Karpas-422 (cell line): ENCODE measurements at regions not wholly inside any gene's neighbourhood (a gene's known extent, or its start where the extent isn't known, plus 50 kb on each side); places are given as distances from the start of the nearest gene placed in this dataset.
"Not testable (repeated sequence)": the region's sequence is repeated elsewhere in the genome, so short reads cannot be mapped to it uniquely, and the experiment has no call there.

ENCODE experiments used
- DNase-seq: peaks from one replicate; pipeline ENCODE4 v3.0.0-alpha.2; 2015
- H2AFZ ChIP-seq: fragments of 200-600 bp; sonication (generic); 2 replicates; pipeline ENCODE4 v1.6.1; 2014; ENCODE audit warnings: antibody characterized with exemption, low read length, mixed read lengths
- H3K27ac ChIP-seq: fragments of 200-600 bp; sonication (generic); 2 replicates; pipeline ENCODE4 v1.5.1; 2014; ENCODE audit warnings: mild to moderate bottlenecking, low read length, moderate library complexity
- H3K27me3 ChIP-seq: fragments of 200-600 bp; sonication (generic); 2 replicates; pipeline ENCODE4 v1.6.1; 2014; ENCODE audit warnings: low read length, mixed read lengths
- H3K36me3 ChIP-seq: fragments of 200-600 bp; sonication (generic); 2 replicates; pipeline ENCODE4 v1.6.1; 2014; ENCODE audit warnings: low read length, mixed read lengths; ENCODE audit not compliant: insufficient read depth
- H3K4me1 ChIP-seq: fragments of 200-600 bp; sonication (generic); 2 replicates; pipeline ENCODE4 v1.6.1; 2014; ENCODE audit warnings: mild to moderate bottlenecking, low read length, mixed read lengths
- H3K4me2 ChIP-seq: fragments of 200-600 bp; sonication (generic); 2 replicates; pipeline ENCODE4 v1.6.1; 2014; ENCODE audit warnings: low read length, low read depth, mild to moderate bottlenecking; ENCODE audit not compliant: poor library complexity, severe bottlenecking
- H3K4me3 ChIP-seq: fragments of 200-600 bp; sonication (generic); 2 replicates; pipeline ENCODE4 v1.5.1; 2014; ENCODE audit warnings: mild to moderate bottlenecking, antibody characterized with exemption, low read length, mixed read lengths
- H3K79me2 ChIP-seq: fragments of 200-600 bp; sonication (generic); 2 replicates; pipeline ENCODE4 v1.6.1; 2014; ENCODE audit warnings: mild to moderate bottlenecking, low read length, mixed read lengths
- H3K9ac ChIP-seq: fragments of 200-600 bp; sonication (generic); 2 replicates; pipeline ENCODE4 v1.6.0; 2014; ENCODE audit warnings: low read length
- H3K9me2 ChIP-seq: fragments of 200-600 bp; sonication (generic), shearing (Covaris generic); replicated peaks from 2 replicates; pipeline ENCODE4 v1.6.0; 2014; ENCODE audit warnings: mild to moderate bottlenecking, low read length, moderate library complexity; ENCODE audit not compliant: insufficient read depth
- H3K9me3 ChIP-seq: fragments of 300-700, 200-600 bp; sonication (generic); 2 replicates; pipeline ENCODE4 v1.6.1; 2014; ENCODE audit warnings: low read length, mixed read lengths
- H4K20me1 ChIP-seq: fragments of 200-600 bp; sonication (generic); 2 replicates; pipeline ENCODE4 v1.6.1; 2014; ENCODE audit warnings: mild to moderate bottlenecking, antibody characterized with exemption, low read length, low read depth; ENCODE audit not compliant: insufficient read depth

- not testable (repeated sequence) for H3K9me2 ChIP-seq, DNase-seq, H3K27me3 ChIP-seq, H3K9ac ChIP-seq, H3K79me2 ChIP-seq, H3K9me3 ChIP-seq, H3K4me1 ChIP-seq, H3K27ac ChIP-seq, H4K20me1 ChIP-seq, H3K4me3 ChIP-seq, H3K4me2 ChIP-seq, H3K36me3 ChIP-seq, H2AFZ ChIP-seq
Observed at GRCh38 chr20:26250249-26251114, 553.8 kb upstream of the ZNF337 start.

GRCh38 chr20:26243731-26244130 is 547.1 kb upstream of the ZNF337 start:
- H3K9ac ChIP-seq = no peak overlapping the region
- no peaks in the 10 kb centered on the region for H3K9me3 ChIP-seq
- H3K4me3 ChIP-seq = no peak overlapping the region
- H3K27ac ChIP-seq = no peak overlapping the region
- no peak overlapping the region for H3K4me2 ChIP-seq
- no peaks in the 10 kb centered on the region for H3K36me3 ChIP-seq
- H3K9me2 ChIP-seq = no peaks in the 10 kb centered on the region
- DNase-seq = no peak
- H4K20me1 ChIP-seq = no peaks in the 10 kb centered on the region
- H3K79me2 ChIP-seq = no peaks in the 10 kb centered on the region
- no peaks in the 10 kb centered on the region for H3K27me3 ChIP-seq
- H3K4me1 ChIP-seq = no peaks in the 10 kb centered on the region
- H2AFZ ChIP-seq = no peak overlapping the region

- H4K20me1 ChIP-seq, H3K9me2 ChIP-seq, H3K9ac ChIP-seq, H3K27ac ChIP-seq, H3K36me3 ChIP-seq, H3K4me3 ChIP-seq, H3K4me2 ChIP-seq, H3K27me3 ChIP-seq, H3K4me1 ChIP-seq, H2AFZ ChIP-seq, H3K9me3 ChIP-seq, H3K79me2 ChIP-seq, DNase-seq: not testable (repeated sequence)
Observed at GRCh38 chr20:26220609-26221008, 524.0 kb upstream of the ZNF337 start.

GRCh38 chr20:26219546-26219945 is 522.9 kb upstream of the ZNF337 start:
- DNase-seq, H2AFZ ChIP-seq, H3K27me3 ChIP-seq, H3K4me1 ChIP-seq, H3K4me2 ChIP-seq, H3K27ac ChIP-seq, H3K4me3 ChIP-seq, H3K36me3 ChIP-seq, H4K20me1 ChIP-seq, H3K9me3 ChIP-seq, H3K9me2 ChIP-seq, H3K9ac ChIP-seq, H3K79me2 ChIP-seq: not testable (repeated sequence)

- Histone ChIP-seq H2AFZ (no peak overlapping the region), H3K4me1 (no peaks in the 10 kb centered on the region), H3K27me3 (no peaks in the 10 kb centered on the region)
Observed at GRCh38 chr20:26218301-26218700, 521.6 kb upstream of the ZNF337 start.

GRCh38 chr20:26216025-26216424 is 519.4 kb upstream of the ZNF337 start:
- H3K4me1 ChIP-seq = no peaks in the 10 kb centered on the region
- H3K4me2 ChIP-seq = no peak overlapping the region
- no peak for DNase-seq
- H3K9me3 ChIP-seq = no peaks in the 10 kb centered on the region
- H3K79me2 ChIP-seq = no peaks in the 10 kb centered on the region
- H2AFZ ChIP-seq = no peak overlapping the region
- no peak overlapping the region for H3K9ac ChIP-seq
- no peak overlapping the region for H3K27ac ChIP-seq
- H4K20me1 ChIP-seq = no peaks in the 10 kb centered on the region
- no peaks in the 10 kb centered on the region for H3K27me3 ChIP-seq
- 0 out of 2 replicates have a peak, but pooled peaks cover 2% of the 10 kb centered on the region for H3K9me2 ChIP-seq
- no peaks in the 10 kb centered on the region for H3K36me3 ChIP-seq
- H3K4me3 ChIP-seq = no peak overlapping the region

More at GRCh38 chr20:26218301-26218700, 521.6 kb upstream of the ZNF337 start:
- H3K9ac ChIP-seq = no peak overlapping the region
- H3K27ac ChIP-seq = no peak overlapping the region
- no peaks in the 10 kb centered on the region for H3K79me2 ChIP-seq
- H4K20me1 ChIP-seq = no peaks in the 10 kb centered on the region
- 0 out of 2 replicates have a peak, but pooled peaks cover 2% of the 10 kb centered on the region for H3K9me2 ChIP-seq
- H3K36me3 ChIP-seq = no peaks in the 10 kb centered on the region
- no peak overlapping the region for H3K4me3 ChIP-seq
- no peaks in the 10 kb centered on the region for H3K9me3 ChIP-seq
- H3K4me2 ChIP-seq = no peak overlapping the region
- DNase-seq = no peak

GRCh38 chr20:26214991-26215390 is 518.3 kb upstream of the ZNF337 start:
- no peak overlapping the region for H2AFZ ChIP-seq
- no peaks in the 10 kb centered on the region for H3K27me3 ChIP-seq
- H3K9me2 ChIP-seq = no peaks in the 10 kb centered on the region
- DNase-seq = no peak
- H4K20me1 ChIP-seq = no peaks in the 10 kb centered on the region
- no peak overlapping the region for H3K27ac ChIP-seq
- H3K9ac ChIP-seq = no peak overlapping the region
- H3K36me3 ChIP-seq = no peaks in the 10 kb centered on the region
- H3K4me2 ChIP-seq = no peak overlapping the region
- H3K4me3 ChIP-seq = no peak overlapping the region
- H3K79me2 ChIP-seq = no peaks in the 10 kb centered on the region
- no peaks in the 10 kb centered on the region for H3K9me3 ChIP-seq
- no peaks in the 10 kb centered on the region for H3K4me1 ChIP-seq

GRCh38 chr20:26209171-26209941 is 512.7 kb upstream of the ZNF337 start:
- Histone ChIP-seq H3K9ac (no peak overlapping the region), H3K4me2 (no peak overlapping the region), H2AFZ (no peak overlapping the region), H3K9me2 (no peaks in the 10 kb centered on the region), H3K9me3 (no peaks in the 10 kb centered on the region), H3K27ac (no peak overlapping the region), H3K36me3 (no peaks in the 10 kb centered on the region), H3K4me3 (no peak overlapping the region), H4K20me1 (no peaks in the 10 kb centered on the region), H3K79me2 (no peaks in the 10 kb centered on the region), H3K4me1 (no peaks in the 10 kb centered on the region), H3K27me3 (no peaks in the 10 kb centered on the region)
- DNase-seq = no peak
